ENCODE measurements at regions not wholly inside any gene's neighbourhood (a gene's known extent, or its start where the extent isn't known, plus 50 kb on each side); places are given as distances from the start of the nearest gene placed in this dataset.

DNA sequence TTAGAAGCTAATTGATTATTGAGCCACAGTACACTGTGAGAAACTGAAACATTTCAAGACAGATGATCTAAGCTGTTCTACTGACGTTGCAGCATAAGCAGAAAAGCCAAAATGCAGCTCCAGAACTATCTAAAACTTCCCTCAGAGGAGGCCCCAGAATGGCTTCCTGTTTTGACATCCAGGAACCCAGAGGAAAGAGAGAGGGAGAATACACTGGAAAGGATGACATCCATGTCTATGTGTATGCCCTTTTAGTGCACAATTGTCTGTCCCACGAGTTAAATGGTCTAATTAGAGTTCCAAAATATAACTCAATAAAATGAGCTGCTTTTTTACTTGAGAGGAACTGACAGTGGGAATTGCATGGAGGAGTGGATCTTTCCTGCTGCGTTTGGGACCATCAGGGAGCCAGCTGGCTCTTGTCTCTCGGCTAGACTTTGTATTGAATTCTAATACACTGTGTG lies 688.1 kb downstream of the ZNF385D start:
- H3K4me3 ChIP-seq (ENCODE audit: low read depth, low read length): no peak overlapping the region
- TF ChIP-seq, protein P1, sequence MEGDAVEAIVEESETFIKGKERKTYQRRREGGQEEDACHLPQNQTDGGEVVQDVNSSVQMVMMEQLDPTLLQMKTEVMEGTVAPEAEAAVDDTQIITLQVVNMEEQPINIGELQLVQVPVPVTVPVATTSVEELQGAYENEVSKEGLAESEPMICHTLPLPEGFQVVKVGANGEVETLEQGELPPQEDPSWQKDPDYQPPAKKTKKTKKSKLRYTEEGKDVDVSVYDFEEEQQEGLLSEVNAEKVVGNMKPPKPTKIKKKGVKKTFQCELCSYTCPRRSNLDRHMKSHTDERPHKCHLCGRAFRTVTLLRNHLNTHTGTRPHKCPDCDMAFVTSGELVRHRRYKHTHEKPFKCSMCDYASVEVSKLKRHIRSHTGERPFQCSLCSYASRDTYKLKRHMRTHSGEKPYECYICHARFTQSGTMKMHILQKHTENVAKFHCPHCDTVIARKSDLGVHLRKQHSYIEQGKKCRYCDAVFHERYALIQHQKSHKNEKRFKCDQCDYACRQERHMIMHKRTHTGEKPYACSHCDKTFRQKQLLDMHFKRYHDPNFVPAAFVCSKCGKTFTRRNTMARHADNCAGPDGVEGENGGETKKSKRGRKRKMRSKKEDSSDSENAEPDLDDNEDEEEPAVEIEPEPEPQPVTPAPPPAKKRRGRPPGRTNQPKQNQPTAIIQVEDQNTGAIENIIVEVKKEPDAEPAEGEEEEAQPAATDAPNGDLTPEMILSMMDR (IDR thresholded peaks at IDR 0.05; ENCODE audit: low read depth, low read length): no peak
- TF ChIP-seq POLR2A (IDR thresholded peaks at IDR 0.05; ENCODE audit: extremely low read depth, insufficient read length): no peak
- no peak for TF ChIP-seq MAX (IDR thresholded peaks at IDR 0.05; ENCODE audit: low read depth, low read length)
- TF ChIP-seq MYC (IDR thresholded peaks at IDR 0.05; ENCODE audit: low read depth, low read length): no peak
- DNase-seq (ENCODE audit: low read depth): no peak

DNA sequence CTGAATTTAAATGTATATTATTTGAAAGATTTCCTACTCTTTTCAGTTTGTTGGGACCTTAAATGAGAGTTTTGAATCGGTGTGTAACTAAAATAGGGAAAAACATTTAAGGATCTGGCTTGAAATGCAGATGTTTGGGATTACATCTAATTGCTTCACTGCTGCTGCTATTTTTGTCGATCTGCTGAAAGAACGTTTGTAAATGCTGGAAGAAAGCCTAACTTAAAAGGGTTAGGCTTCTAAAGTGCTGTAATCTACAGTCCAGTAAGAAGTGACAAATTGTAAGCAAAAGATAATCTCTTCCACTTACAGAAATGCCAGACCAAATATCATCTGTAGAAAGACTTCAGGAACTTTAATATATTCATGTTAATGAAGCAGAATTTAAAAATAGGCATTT lies 691.6 kb downstream of the ZNF385D start:
- no peak for DNase-seq (ENCODE audit: low read depth)
- no peak overlapping the region for H3K4me3 ChIP-seq (ENCODE audit: low read depth, low read length)
- TF ChIP-seq MYC (IDR thresholded peaks at IDR 0.05; ENCODE audit: low read depth, low read length) (no peak), MAX (IDR thresholded peaks at IDR 0.05; ENCODE audit: low read depth, low read length) (no peak), POLR2A (IDR thresholded peaks at IDR 0.05; ENCODE audit: extremely low read depth, insufficient read length) (no peak)
- TF ChIP-seq, protein P1 (IDR thresholded peaks at IDR 0.05; ENCODE audit: low read depth, low read length): no peak

- no peak for DNase-seq (ENCODE audit: low read depth)
- H3K4me3 ChIP-seq (ENCODE audit: low read depth, low read length): no peak overlapping the region
- TF ChIP-seq MAX (IDR thresholded peaks at IDR 0.05; ENCODE audit: low read depth, low read length): no peak
- no peak for TF ChIP-seq POLR2A (IDR thresholded peaks at IDR 0.05; ENCODE audit: extremely low read depth, insufficient read length)
- TF ChIP-seq, protein P1 (IDR thresholded peaks at IDR 0.05; ENCODE audit: low read depth, low read length): no peak
- TF ChIP-seq MYC (IDR thresholded peaks at IDR 0.05; ENCODE audit: low read depth, low read length): no peak
These were observed 694.7 kb downstream of the ZNF385D start for GRCh38 chr3:21056293-21056692.

DNA sequence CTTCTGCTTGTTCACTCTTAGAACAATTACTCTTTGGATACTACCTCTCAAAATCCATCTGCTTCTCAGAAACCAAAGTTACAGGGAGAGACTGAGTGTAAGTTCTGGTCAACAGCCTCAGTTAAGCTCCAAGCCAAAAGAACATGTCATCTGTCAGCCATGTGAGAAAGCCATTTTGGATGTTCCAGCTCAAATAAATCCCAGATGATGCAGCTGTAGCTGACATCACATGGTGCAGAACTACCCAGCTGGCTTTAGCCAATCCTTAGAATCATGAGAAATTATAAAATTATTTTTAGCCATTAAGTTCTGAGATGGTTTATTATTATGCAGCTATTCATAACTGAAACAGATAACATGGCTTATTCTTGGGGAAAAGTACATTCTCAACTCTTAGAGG lies 696.0 kb downstream of the ZNF385D start:
- TF ChIP-seq, protein P1 (IDR thresholded peaks at IDR 0.05; ENCODE audit: low read depth, low read length): no peak
- TF ChIP-seq MAX (IDR thresholded peaks at IDR 0.05; ENCODE audit: low read depth, low read length) (no peak), MYC (IDR thresholded peaks at IDR 0.05; ENCODE audit: low read depth, low read length) (no peak), POLR2A (IDR thresholded peaks at IDR 0.05; ENCODE audit: extremely low read depth, insufficient read length) (no peak)
- H3K4me3 ChIP-seq (ENCODE audit: low read depth, low read length): no peak overlapping the region
- no peak for DNase-seq (ENCODE audit: low read depth)

DNA sequence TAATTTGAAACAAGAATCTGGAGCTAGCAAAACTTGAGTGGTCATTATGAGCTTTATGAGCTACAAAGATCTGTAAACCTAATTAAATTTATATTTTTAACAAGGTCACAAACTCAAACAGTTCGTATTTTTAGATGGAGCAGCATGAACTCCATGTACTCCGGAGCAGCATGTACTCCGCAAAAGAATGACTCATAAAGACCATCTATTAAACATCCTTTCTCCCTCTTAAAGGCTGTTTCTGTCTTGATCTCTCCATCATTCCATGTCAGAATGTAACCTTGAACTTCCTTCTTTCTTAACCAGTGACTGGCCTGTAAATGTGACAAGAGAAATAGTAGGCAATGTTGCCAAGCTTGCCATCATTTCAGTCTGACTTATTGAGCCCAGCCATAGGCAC lies 696.9 kb downstream of the ZNF385D start:
- no peak overlapping the region for H3K4me3 ChIP-seq (ENCODE audit: low read depth, low read length)
- no peak for DNase-seq (ENCODE audit: low read depth)
- TF ChIP-seq MAX (IDR thresholded peaks at IDR 0.05; ENCODE audit: low read depth, low read length): no peak
- no peak for TF ChIP-seq MYC (IDR thresholded peaks at IDR 0.05; ENCODE audit: low read depth, low read length)
- TF ChIP-seq, protein P1 (IDR thresholded peaks at IDR 0.05; ENCODE audit: low read depth, low read length): no peak
- no peak for TF ChIP-seq POLR2A (IDR thresholded peaks at IDR 0.05; ENCODE audit: extremely low read depth, insufficient read length)

Data from NB4 (cell line).